ENCODE measurements at regions not wholly inside any gene's neighbourhood (a gene's known extent, or its start where the extent isn't known, plus 50 kb on each side); places are given as distances from the start of the nearest gene placed in this dataset.

DNA sequence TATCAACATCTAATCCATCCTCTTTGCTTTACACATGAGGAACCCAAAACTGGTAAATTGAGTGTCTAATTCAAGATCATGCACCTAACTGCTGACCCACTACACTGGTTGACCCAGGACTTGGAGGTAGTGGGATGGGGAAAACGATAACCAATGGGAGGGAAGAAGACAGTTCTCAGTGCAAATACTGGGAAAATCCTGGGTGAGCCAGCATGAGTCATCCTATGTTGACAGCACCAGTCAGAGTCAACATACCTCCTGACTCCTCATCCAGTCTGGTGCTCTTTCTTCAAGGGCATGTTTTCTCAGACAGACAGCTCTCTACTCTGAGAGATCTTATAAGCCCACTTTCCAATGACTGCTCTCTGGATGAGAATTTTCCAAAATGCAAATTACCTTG, 232.8 kb upstream of the PTGER4 start:
- TF ChIP-seq LEF1 (IDR thresholded peaks at IDR 0.05; ENCODE audit: borderline replicate concordance) (no peak), FOXK2 (IDR thresholded peaks at IDR 0.05) (no peak), ARNT (IDR thresholded peaks at IDR 0.05) (no peak), ELF4 (IDR thresholded peaks at IDR 0.05) (no peak), NFRKB (IDR thresholded peaks at IDR 0.05) (no peak), SP1 (IDR thresholded peaks at IDR 0.05) (no peak), L3MBTL2 (conservative IDR thresholded peaks at IDR 0.05) (no peak), BHLHE40 (IDR thresholded peaks at IDR 0.05; ENCODE audit: borderline replicate concordance) (no peak), PKNOX1 (IDR thresholded peaks at IDR 0.05) (no peak)
